K562 (cell line): ENCODE measurements at regions not wholly inside any gene's neighbourhood (a gene's known extent, or its start where the extent isn't known, plus 50 kb on each side); places are given as distances from the start of the nearest gene placed in this dataset.

Experiments
- ATAC-seq: fragments of 200-7000 bp; cut with Tn5 transposase; 3 replicates; pipeline ENCODE4 v1.9.1; 2020; ENCODE audit warnings: moderate library complexity
- BruUV-seq: library from RNA; stranded (reverse); fragments of 400-500 nt; replicated peaks from 2 replicates; lab custom pipeline; 2021; lab: Mats Ljungman, UMichigan
- CTCF ChIA-PET: fragments of 300-600 bp; formaldehyde crosslinking; extraction: SDS; loops from one replicate; lab custom pipeline; 2021; ENCODE audit warnings: low intra/inter-chr PET ratio; lab: Yijun Ruan, JAX
- POLR2A ChIA-PET: fragments of 300-600, 350-650 bp; sonication (Branson Sonifier 250); formaldehyde crosslinking; extraction: SDS; loops from one replicate; lab custom pipeline; 2021; ENCODE audit warnings: antibody characterized with exemption, inconsistent platforms; lab: Yijun Ruan, JAX
- DNase-seq, 4 experiments: peaks; one replicate each; pipeline versions ENCODE4 v3.0.0 to v3.0.0-alpha.2; 2011 to 2018; ENCODE audit warnings: low spot score in 3 of 4, mixed read lengths in 3 of 4; ENCODE audit errors: extremely low read depth in 1 of 4
- FAIRE-seq: peaks from 2 replicates; lab custom pipeline; 2011; peaks lifted over from hg19 to GRCh38; lab: Jason Lieb, UNC
- H2AFZ ChIP-seq: 2 replicates; pipeline ENCODE4 v1.6.0; 2011; ENCODE audit warnings: low read depth, low read length, control low read depth, inconsistent platforms
- H3K27ac ChIP-seq: fragments of 200-600 bp; 3 replicates; pipeline ENCODE4 v1.8.0; 2011; ENCODE audit warnings: low read depth, mild to moderate bottlenecking, control low read depth, inconsistent platforms, low read length, moderate library complexity, mixed read lengths; ENCODE audit errors: extremely low read depth
- H3K27me3 ChIP-seq, 2 experiments: fragments of 300-600 bp in 1 of 2; 2 replicates in 1 of 2; 3 replicates in 1 of 2; pipeline versions ENCODE4 v1.6.0 to v1.8.0; 2011; ENCODE audit warnings: inconsistent platforms in 2 of 2, low read length in 2 of 2, mild to moderate bottlenecking in 1 of 2, mixed read lengths in 1 of 2, moderate library complexity in 1 of 2; ENCODE audit not compliant: control insufficient read depth in 2 of 2, insufficient read depth in 2 of 2
- H3K36me3 ChIP-seq: fragments of 300-600 bp; 3 replicates; pipeline ENCODE4 v1.8.0; 2011; ENCODE audit warnings: mild to moderate bottlenecking, low read length, inconsistent platforms; ENCODE audit not compliant: control insufficient read depth, insufficient read depth
- H3K4me1 ChIP-seq, 2 experiments: fragments of 200-600 bp in 1 of 2; replicated peaks in 1 of 2; 2 replicates in 1 of 2; 3 replicates in 1 of 2; pipeline versions ENCODE4 v1.5.1 to v1.8.0; 2011; ENCODE audit warnings: inconsistent platforms in 2 of 2, low read length in 2 of 2, mild to moderate bottlenecking in 1 of 2, mixed read lengths in 1 of 2, moderate library complexity in 1 of 2; ENCODE audit not compliant: control insufficient read depth in 2 of 2, insufficient read depth in 2 of 2
- H3K4me2 ChIP-seq: 2 replicates; pipeline ENCODE4 v1.6.1; 2011; ENCODE audit warnings: low read length, control low read depth, inconsistent platforms, mixed read lengths; ENCODE audit not compliant: insufficient read depth
- H3K4me3 ChIP-seq: fragments of 200-600 bp; sonication (generic), shearing (Covaris generic); 2 replicates; pipeline ENCODE4 v1.5.1; 2016; ENCODE audit warnings: control low read depth, inconsistent platforms
- H3K79me2 ChIP-seq: fragments of 200-600 bp; 3 replicates; pipeline ENCODE4 v1.8.0; 2011; ENCODE audit warnings: low read length, inconsistent platforms; ENCODE audit not compliant: control insufficient read depth, insufficient read depth
- H3K9ac ChIP-seq, 2 experiments: 2 replicates each; pipeline versions ENCODE4 v1.6.0 to v1.6.1; 2011; ENCODE audit warnings: low read depth in 2 of 2, low read length in 2 of 2, control low read depth in 1 of 2, inconsistent platforms in 1 of 2, mild to moderate bottlenecking in 1 of 2, mixed read lengths in 1 of 2; ENCODE audit not compliant: insufficient read depth in 1 of 2
- H3K9me1 ChIP-seq: one replicate; pipeline ENCODE4 v1.6.0; 2011; ENCODE audit warnings: inconsistent platforms, mild to moderate bottlenecking, low read length, moderate library complexity; ENCODE audit not compliant: control insufficient read depth, insufficient read depth
- H3K9me3 ChIP-seq: replicated peaks from 2 replicates; pipeline ENCODE4 v1.5.1; 2011; ENCODE audit warnings: low read depth, low read length, inconsistent platforms; ENCODE audit not compliant: control insufficient read depth, insufficient read depth
- H4K20me1 ChIP-seq: replicated peaks from 2 replicates; pipeline ENCODE4 v1.6.1; 2011; ENCODE audit warnings: low read length, inconsistent platforms, mixed read lengths; ENCODE audit not compliant: control insufficient read depth, insufficient read depth
- E2F4 ChIP-seq: sonication (generic); formaldehyde crosslinking; IDR thresholded peaks from 2 replicates; pipeline ENCODE4 v1.8.0; 2022; ENCODE audit warnings: mild to moderate bottlenecking, low read depth, missing genetic modification reagents
- FOXK2 ChIP-seq, 2 experiments: fragments of 450-650 bp; IDR thresholded peaks in 1 of 2; conservative IDR thresholded peaks in 1 of 2; 2 replicates each; pipeline ENCODE4 v1.6.1; 2016; ENCODE audit warnings: low read depth in 2 of 2, mild to moderate bottlenecking in 1 of 2
- GTF2A2 ChIP-seq: IDR thresholded peaks from 2 replicates; pipeline ENCODE4 v1.6.1; 2016; ENCODE audit warnings: mild to moderate bottlenecking, missing genetic modification characterization, missing compliant biosample characterization
- MAZ ChIP-seq, 2 experiments: fragments of 450-650 bp in 1 of 2; sonication (generic) in 1 of 2; formaldehyde crosslinking; IDR thresholded peaks in 1 of 2; conservative IDR thresholded peaks in 1 of 2; 2 replicates each; pipeline versions ENCODE4 v1.4.0 to v1.5.0; 2020; ENCODE audit warnings: mild to moderate bottlenecking in 1 of 2, missing genetic modification reagents in 1 of 2
- MEF2D ChIP-seq: conservative IDR thresholded peaks from 2 replicates; pipeline ENCODE4 v1.6.1; 2016; ENCODE audit warnings: low read depth, missing genetic modification characterization, missing compliant biosample characterization
- ZNF274 ChIP-seq: IDR thresholded peaks from 2 replicates; pipeline ENCODE4 v1.6.1; 2011; ENCODE audit warnings: low read depth, mild to moderate bottlenecking, low read length, moderate library complexity, borderline replicate concordance
- WGBS: fragments of 100-300 bp; shearing (Covaris generic); methylation state at CpG from one replicate; pipeline ENCODE4 v1.1.6; 2016; ENCODE audit warnings: low coverage, mixed read lengths; ENCODE audit not compliant: insufficient coverage; ENCODE audit errors: missing lambda C conversion rate; 5-methylcytosine and 5-hydroxymethylcytosine counted together
- in situ Hi-C: fragments of 300-500 bp; cut with MboI; formaldehyde crosslinking; loops from 4 replicates; pipeline ENCODE4 v1.15.0; 2018; ENCODE audit warnings: inconsistent platforms, mixed read lengths
- intact Hi-C: fragments of 100-400 bp; cut with micrococcal nuclease; formaldehyde crosslinking; loops from 2 replicates; pipeline ENCODE4 v1.14.2; 2022

- Histone ChIP-seq H3K79me2 (no peaks in the 10 kb centered on the region), H3K4me3 (no peak overlapping the region), H3K9me1 (no peaks in the 10 kb centered on the region), H3K27ac (no peak overlapping the region), H4K20me1 (no peaks in the 10 kb centered on the region), H3K4me1 (peaks cover 0 to 5% of the 10 kb centered on the region in 2 experiments; a peak in 3 of 5 replicates), H3K9ac (no peak overlapping the region), H3K36me3 (no peaks in the 10 kb centered on the region), H2AFZ (no peak overlapping the region), H3K27me3 (peaks cover 6 to 32% of the 10 kb centered on the region in 2 experiments; a peak in 4 of 5 replicates), H3K4me2 (no peak overlapping the region), H3K9me3 (no peaks in the 10 kb centered on the region; the same call in 1 of the 2 replicates)
- DNase-seq (no peak), FAIRE-seq (no peak), ATAC-seq (no peak)
- BruUV-seq, result no TSS peak
- CTCF ChIA-PET, result no interaction called here
- intact Hi-C loops, result no loop called here
- 12% methylated on average over 5 of the region's 9 CpGs for WGBS
- in situ Hi-C loops, result no loop called here
- no peak for TF ChIP-seq ZNF274
- TF ChIP-seq MAZ (CRISPR knock-in tag; conservative IDR thresholded peaks at IDR 0.05 in 1 of 2, IDR thresholded peaks at IDR 0.05 in 1 of 2), result no peak
- no peak for TF ChIP-seq GTF2A2 (tag)
- TF ChIP-seq MEF2D (tag), result no peak
- TF ChIP-seq E2F4 (CRISPR knock-in tag), result no peak
- no peak for TF ChIP-seq FOXK2 (conservative IDR thresholded peaks at IDR 0.05 in 1 of 2, IDR thresholded peaks at IDR 0.05 in 1 of 2; ENCODE audit: low read depth in 2 of 2)
- POLR2A ChIA-PET, result interaction anchor here (0.6 to 1.1 kb wide), 2 partner anchors 25 to 148 kb away, joined by 3 to 4 read pairs; no protein-coding TSS in a partner anchor
These were observed 133.0 kb downstream of the BRD1 start for GRCh38 chr22:49694462-49695260.
